ENCODE measurements at regions not wholly inside any gene's neighbourhood (a gene's known extent, or its start where the extent isn't known, plus 50 kb on each side); places are given as distances from the start of the nearest gene placed in this dataset.
"Not testable (repeated sequence)": the region's sequence is repeated elsewhere in the genome, so short reads cannot be mapped to it uniquely, and the experiment has no call there.

- no peaks in the 10 kb centered on the region for H3K27me3 ChIP-seq (replicated peaks; ENCODE audit: insufficient read depth)
- H3K27ac ChIP-seq: no peak overlapping the region
- WGBS: 72% methylated on average over 1 of the region's 1 CpG
- DNase-seq (ENCODE audit: low spot score): no peak
- no peaks in the 10 kb centered on the region for H3K4me1 ChIP-seq (replicated peaks)
- no peaks in the 10 kb centered on the region for H3K36me3 ChIP-seq
- no peak overlapping the region for H3K4me3 ChIP-seq
- H3K9me3 ChIP-seq: no peaks in the 10 kb centered on the region
- intact Hi-C loops (cut with DNase I): no loop called here
- no peak for TF ChIP-seq POLR2AphosphoS5 (IDR thresholded peaks at IDR 0.05)
- no peak for TF ChIP-seq POLR2A (IDR thresholded peaks at IDR 0.05)
- TF ChIP-seq, protein P1, sequence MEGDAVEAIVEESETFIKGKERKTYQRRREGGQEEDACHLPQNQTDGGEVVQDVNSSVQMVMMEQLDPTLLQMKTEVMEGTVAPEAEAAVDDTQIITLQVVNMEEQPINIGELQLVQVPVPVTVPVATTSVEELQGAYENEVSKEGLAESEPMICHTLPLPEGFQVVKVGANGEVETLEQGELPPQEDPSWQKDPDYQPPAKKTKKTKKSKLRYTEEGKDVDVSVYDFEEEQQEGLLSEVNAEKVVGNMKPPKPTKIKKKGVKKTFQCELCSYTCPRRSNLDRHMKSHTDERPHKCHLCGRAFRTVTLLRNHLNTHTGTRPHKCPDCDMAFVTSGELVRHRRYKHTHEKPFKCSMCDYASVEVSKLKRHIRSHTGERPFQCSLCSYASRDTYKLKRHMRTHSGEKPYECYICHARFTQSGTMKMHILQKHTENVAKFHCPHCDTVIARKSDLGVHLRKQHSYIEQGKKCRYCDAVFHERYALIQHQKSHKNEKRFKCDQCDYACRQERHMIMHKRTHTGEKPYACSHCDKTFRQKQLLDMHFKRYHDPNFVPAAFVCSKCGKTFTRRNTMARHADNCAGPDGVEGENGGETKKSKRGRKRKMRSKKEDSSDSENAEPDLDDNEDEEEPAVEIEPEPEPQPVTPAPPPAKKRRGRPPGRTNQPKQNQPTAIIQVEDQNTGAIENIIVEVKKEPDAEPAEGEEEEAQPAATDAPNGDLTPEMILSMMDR (IDR thresholded peaks at IDR 0.05): no peak
Observed at GRCh38 chr17:70750983-70751382, 581.7 kb downstream of the KCNJ2 start.

GRCh38 chr17:70752461-70752860 lies 583.1 kb downstream of the KCNJ2 start:
- 87% methylated on average over 5 of the region's 5 CpGs for WGBS
- H3K4me3 ChIP-seq; intact Hi-C loops (cut with DNase I); H3K27me3 ChIP-seq (replicated peaks; ENCODE audit: insufficient read depth); H3K27ac ChIP-seq; H3K36me3 ChIP-seq; H3K4me1 ChIP-seq (replicated peaks); DNase-seq (ENCODE audit: low spot score); H3K9me3 ChIP-seq: not testable (repeated sequence)

GRCh38 chr17:70752966-70753467 lies 583.7 kb downstream of the KCNJ2 start:
- H3K4me3 ChIP-seq: no peak overlapping the region
- no peak for DNase-seq (ENCODE audit: low spot score)
- H3K27me3 ChIP-seq (replicated peaks; ENCODE audit: insufficient read depth): no peaks in the 10 kb centered on the region
- intact Hi-C loops (cut with DNase I): no loop called here
- H3K36me3 ChIP-seq: no peaks in the 10 kb centered on the region
- no peaks in the 10 kb centered on the region for H3K9me3 ChIP-seq
- no peak overlapping the region for H3K27ac ChIP-seq
- H3K4me1 ChIP-seq (replicated peaks): no peaks in the 10 kb centered on the region
- WGBS: 100% methylated on average over 1 of the region's 1 CpG
- no peak for TF ChIP-seq POLR2AphosphoS5 (IDR thresholded peaks at IDR 0.05)
- TF ChIP-seq, protein P1 (IDR thresholded peaks at IDR 0.05): no peak
- TF ChIP-seq POLR2A (IDR thresholded peaks at IDR 0.05): no peak

- Histone ChIP-seq H3K4me1 (replicated peaks) (no peaks in the 10 kb centered on the region), H3K36me3 (no peaks in the 10 kb centered on the region), H3K9me3 (no peaks in the 10 kb centered on the region), H3K4me3 (no peak overlapping the region), H3K27me3 (replicated peaks; ENCODE audit: insufficient read depth) (no peaks in the 10 kb centered on the region), H3K27ac (no peak overlapping the region)
- WGBS: over 99% methylated on average over 3 of the region's 3 CpGs
- DNase-seq (ENCODE audit: low spot score): no peak
- intact Hi-C loops (cut with DNase I): no loop called here
- no peak for TF ChIP-seq POLR2AphosphoS5 (IDR thresholded peaks at IDR 0.05)
- TF ChIP-seq, protein P1 (IDR thresholded peaks at IDR 0.05): no peak
- TF ChIP-seq POLR2A (IDR thresholded peaks at IDR 0.05): no peak
Observed at GRCh38 chr17:70763018-70763417, 593.7 kb downstream of the KCNJ2 start.

DNA sequence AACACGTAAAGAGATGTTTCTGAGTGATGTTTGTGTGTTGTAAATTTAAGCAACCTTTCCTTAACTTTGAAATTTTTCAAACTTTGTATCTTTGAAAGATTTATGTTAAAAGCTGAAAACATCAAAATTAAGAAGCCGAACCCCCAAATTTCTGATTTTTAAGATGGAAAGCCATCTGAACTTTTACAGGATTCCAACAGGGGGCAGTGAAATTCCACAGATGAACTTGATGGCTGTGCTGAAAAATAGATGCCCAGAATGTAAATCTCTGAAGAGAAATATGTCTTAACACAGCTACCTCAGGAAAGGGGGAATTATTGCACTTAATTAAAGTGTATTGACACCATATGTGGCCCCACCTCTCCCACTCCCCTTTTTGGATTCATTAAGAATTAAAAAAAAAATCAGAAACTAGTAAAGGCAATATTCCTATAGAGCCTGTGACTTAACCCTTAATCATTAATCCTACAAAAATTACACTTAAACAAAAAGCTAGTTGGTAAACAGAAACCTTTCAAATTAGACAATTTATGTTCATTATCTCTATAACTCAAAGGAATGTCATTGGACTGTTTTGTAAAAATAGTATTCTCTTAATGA lies 597.9 kb downstream of the KCNJ2 start:
- Histone ChIP-seq H3K9me3 (no peaks in the 10 kb centered on the region), H3K27ac (no peak overlapping the region), H3K27me3 (replicated peaks; ENCODE audit: insufficient read depth) (no peaks in the 10 kb centered on the region), H3K4me1 (replicated peaks) (no peaks in the 10 kb centered on the region), H3K4me3 (no peak overlapping the region), H3K36me3 (no peaks in the 10 kb centered on the region)
- intact Hi-C loops (cut with DNase I): loop anchor here (2.0 kb wide), 1 partner anchor 1774 kb away; no protein-coding TSS in a partner anchor
- TF ChIP-seq, protein P1 (IDR thresholded peaks at IDR 0.05): peak; percentile 39 to 73 (median 52)
- no peak for TF ChIP-seq POLR2A (IDR thresholded peaks at IDR 0.05)
- no peak for DNase-seq (ENCODE audit: low spot score)
- WGBS: 34% methylated on average over 2 of the region's 2 CpGs
